ENCODE measurements at regions not wholly inside any gene's neighbourhood (a gene's known extent, or its start where the extent isn't known, plus 50 kb on each side); places are given as distances from the start of the nearest gene placed in this dataset.
"Not testable (repeated sequence)": the region's sequence is repeated elsewhere in the genome, so short reads cannot be mapped to it uniquely, and the experiment has no call there.

GRCh38 chr2:64745562-64745961, 91.8 kb upstream of the SERTAD2 start:
- DNase-seq = no peak

- DNase-seq = not testable (repeated sequence)
Measured at GRCh38 chr2:64747690-64748091, 94.0 kb upstream of the SERTAD2 start.

- no peak for DNase-seq
Measured at GRCh38 chr2:64748147-64748546, 94.4 kb upstream of the SERTAD2 start.

GRCh38 chr2:64748561-64748960, 94.8 kb upstream of the SERTAD2 start:
- no peak for DNase-seq

- DNase-seq = no peak
Measured at GRCh38 chr2:64749446-64749845, 95.7 kb upstream of the SERTAD2 start.

GRCh38 chr2:64750001-64750816, 96.5 kb upstream of the SERTAD2 start:
- DNase-seq = no peak

- DNase-seq = peak; percentile 100
Measured at GRCh38 chr2:64750817-64751285, 97.1 kb upstream of the SERTAD2 start.

- peak; percentile 100 for DNase-seq
Measured at GRCh38 chr2:64751286-64752260, 97.9 kb upstream of the SERTAD2 start.

GRCh38 chr2:64753399-64753798, 99.7 kb upstream of the SERTAD2 start:
- no peak for DNase-seq

GRCh38 chr2:64754570-64754969, 100.9 kb upstream of the SERTAD2 start:
- DNase-seq = no peak

GRCh38 chr2:64757126-64757525, 103.4 kb upstream of the SERTAD2 start:
- no peak for DNase-seq

- DNase-seq = no peak
Measured at GRCh38 chr2:64760128-64760527, 106.4 kb upstream of the SERTAD2 start.

- no peak for DNase-seq
Measured at GRCh38 chr2:64762301-64762997, 108.7 kb upstream of the SERTAD2 start.

- no peak for DNase-seq
Measured at GRCh38 chr2:64763126-64763525, 109.4 kb upstream of the SERTAD2 start.

- no peak for DNase-seq
Measured at GRCh38 chr2:64765160-64765805, 111.6 kb upstream of the SERTAD2 start.

- no peak for DNase-seq
Measured at GRCh38 chr2:64766841-64767669, 113.3 kb upstream of the SERTAD2 start.

GRCh38 chr2:64767670-64768468, 114.2 kb upstream of the SERTAD2 start:
- DNase-seq = peak; percentile 70

- no peak for DNase-seq
Measured at GRCh38 chr2:64768491-64769005, 114.8 kb upstream of the SERTAD2 start.

GRCh38 chr2:64769392-64770044, 115.8 kb upstream of the SERTAD2 start:
- no peak for DNase-seq

All from NCI-H774 (cell line).